Mesenchymal stem cell (in vitro differentiated cells and primary cell): ENCODE measurements at regions not wholly inside any gene's neighbourhood (a gene's known extent, or its start where the extent isn't known, plus 50 kb on each side); places are given as distances from the start of the nearest gene placed in this dataset.
A peak's percentile ranks its signal among the peaks of the same experiment; 100 is the strongest.

Experiments
- DNase-seq: peaks from one replicate; pipeline ENCODE4 v3.0.0-alpha.2; 2013
- H2AFZ ChIP-seq: one replicate; pipeline ENCODE4 v1.6.1; 2013; ENCODE audit warnings: low read depth, mild to moderate bottlenecking, control low read depth, inconsistent platforms, low read length, moderate library complexity
- H2AK5ac ChIP-seq: 2 replicates; pipeline ENCODE4 v1.6.1; 2013; ENCODE audit warnings: low read length, moderate library complexity, mild to moderate bottlenecking, inconsistent platforms; ENCODE audit not compliant: severe bottlenecking
- H2BK120ac ChIP-seq: one replicate; pipeline ENCODE4 v1.6.1; 2013; ENCODE audit warnings: low read depth, mild to moderate bottlenecking, inconsistent platforms, low read length, moderate library complexity
- H2BK12ac ChIP-seq, 2 experiments: one replicate each; pipeline ENCODE4 v1.6.1; 2013; ENCODE audit warnings: inconsistent platforms in 2 of 2, low read length in 2 of 2, mild to moderate bottlenecking in 2 of 2, moderate library complexity in 2 of 2, control low read depth in 1 of 2
- H2BK15ac ChIP-seq: one replicate; pipeline ENCODE4 v1.6.1; 2013; ENCODE audit warnings: mild to moderate bottlenecking, low read depth, inconsistent platforms; ENCODE audit not compliant: poor library complexity, severe bottlenecking
- H2BK5ac ChIP-seq: 2 replicates; pipeline ENCODE4 v1.6.1; 2013; ENCODE audit warnings: low read depth, mild to moderate bottlenecking, low read length, control low read depth, inconsistent platforms; ENCODE audit not compliant: poor library complexity, severe bottlenecking
- H3K14ac ChIP-seq, 2 experiments: one replicate each; pipeline ENCODE4 v1.6.1; 2013; ENCODE audit warnings: inconsistent platforms in 2 of 2, low read length in 2 of 2, control low read depth in 1 of 2, mild to moderate bottlenecking in 1 of 2, moderate library complexity in 1 of 2
- H3K18ac ChIP-seq, 2 experiments: one replicate each; pipeline ENCODE4 v1.6.1; 2013; ENCODE audit warnings: inconsistent platforms in 2 of 2, low read length in 2 of 2, control low read depth in 1 of 2, low read depth in 1 of 2, mild to moderate bottlenecking in 1 of 2
- H3K23ac ChIP-seq, 2 experiments: one replicate each; pipeline ENCODE4 v1.6.1; 2013; ENCODE audit warnings: inconsistent platforms in 2 of 2, low read length in 2 of 2, mild to moderate bottlenecking in 2 of 2, moderate library complexity in 2 of 2, control low read depth in 1 of 2
- H3K27ac ChIP-seq: 2 replicates; pipeline ENCODE4 v1.5.1; 2013; ENCODE audit warnings: mild to moderate bottlenecking, moderate library complexity, low read length, control low read depth, inconsistent platforms; ENCODE audit not compliant: poor library complexity, severe bottlenecking
- H3K27me3 ChIP-seq, 2 experiments: 2 replicates each; pipeline versions ENCODE4 v1.6.1 to v1.7.0; 2013; ENCODE audit warnings: low read length in 2 of 2, mild to moderate bottlenecking in 2 of 2, moderate library complexity in 2 of 2, control low read depth in 1 of 2, inconsistent platforms in 1 of 2; ENCODE audit not compliant: control insufficient read depth in 1 of 2, insufficient read depth in 1 of 2
- H3K36me3 ChIP-seq, 2 experiments: 2 replicates each; pipeline versions ENCODE4 v1.6.1 to v1.7.0; 2013; ENCODE audit warnings: low read length in 2 of 2, control low read depth in 1 of 2, inconsistent platforms in 1 of 2, low read depth in 1 of 2, mild to moderate bottlenecking in 1 of 2; ENCODE audit not compliant: insufficient read depth in 2 of 2, control insufficient read depth in 1 of 2
- H3K4ac ChIP-seq, 2 experiments: one replicate each; pipeline ENCODE4 v1.6.1; 2013; ENCODE audit warnings: inconsistent platforms in 2 of 2, low read length in 2 of 2, mild to moderate bottlenecking in 2 of 2, moderate library complexity in 2 of 2, control low read depth in 1 of 2, low read depth in 1 of 2
- H3K4me1 ChIP-seq: 2 replicates; pipeline ENCODE4 v1.6.1; 2013; ENCODE audit warnings: low read depth, low read length, control low read depth; ENCODE audit not compliant: control insufficient read depth, insufficient read depth
- H3K4me2 ChIP-seq: 2 replicates; pipeline ENCODE4 v1.6.1; 2013; ENCODE audit warnings: low read length, mild to moderate bottlenecking, inconsistent platforms; ENCODE audit not compliant: poor library complexity, severe bottlenecking
- H3K4me3 ChIP-seq, 2 experiments: 2 replicates each; pipeline versions ENCODE4 v1.5.1 to v1.7.0; 2013; ENCODE audit warnings: low read length in 2 of 2, mild to moderate bottlenecking in 2 of 2, control low read depth in 1 of 2, low read depth in 1 of 2; ENCODE audit not compliant: insufficient read depth in 1 of 2
- H3K79me1 ChIP-seq: replicated peaks from 2 replicates; pipeline ENCODE4 v1.6.1; 2013; ENCODE audit warnings: mild to moderate bottlenecking, control low read depth, low read length, inconsistent platforms; ENCODE audit not compliant: poor library complexity, severe bottlenecking
- H3K9ac ChIP-seq: 2 replicates; pipeline ENCODE4 v1.7.0; 2013; ENCODE audit warnings: mild to moderate bottlenecking, low read length, moderate library complexity
- H3K9me3 ChIP-seq: 2 replicates; pipeline ENCODE4 v1.7.0; 2013; ENCODE audit warnings: mild to moderate bottlenecking, low read length; ENCODE audit not compliant: control insufficient read depth
- H4K8ac ChIP-seq: one replicate; pipeline ENCODE4 v1.6.1; 2013; ENCODE audit warnings: inconsistent platforms, mild to moderate bottlenecking, low read length, moderate library complexity
- H4K91ac ChIP-seq: one replicate; pipeline ENCODE4 v1.6.1; 2013; ENCODE audit warnings: mild to moderate bottlenecking, low read length, inconsistent platforms
- WGBS: methylation state at CpG from one replicate; pipeline ENCODE4 v1.1.7; 2013; ENCODE audit warnings: mixed read lengths; 5-methylcytosine and 5-hydroxymethylcytosine counted together

- no peak for DNase-seq
- no peak overlapping the region for H3K4ac ChIP-seq
- H2AK5ac ChIP-seq = no peak overlapping the region
- 90% methylated on average over 4 of the region's 5 CpGs for WGBS
- no peak overlapping the region for H3K18ac ChIP-seq
- H3K9me3 ChIP-seq = no peaks in the 10 kb centered on the region
- no peak overlapping the region for H3K27ac ChIP-seq
- no peak overlapping the region for H2AFZ ChIP-seq
- H3K9ac ChIP-seq = no peak overlapping the region
- no peak overlapping the region for H4K91ac ChIP-seq
- no peak overlapping the region for H2BK120ac ChIP-seq
- H3K27me3 ChIP-seq = no peaks in the 10 kb centered on the region
- no peak overlapping the region for H2BK5ac ChIP-seq
- no peaks in the 10 kb centered on the region for H3K4me1 ChIP-seq
- no peak overlapping the region for H4K8ac ChIP-seq
- no peak overlapping the region for H2BK15ac ChIP-seq
- no peak overlapping the region for H2BK12ac ChIP-seq
- H3K4me3 ChIP-seq = no peak overlapping the region
- no peak overlapping the region for H3K4me2 ChIP-seq
- no peak overlapping the region for H3K23ac ChIP-seq
- no peak overlapping the region for H3K14ac ChIP-seq
- peaks cover 0 to 4% of the 10 kb centered on the region in 2 experiments for H3K36me3 ChIP-seq
- H3K79me1 ChIP-seq = no peaks in the 10 kb centered on the region
These were observed 79.9 kb upstream of the KIF26B start for GRCh38 chr1:245074898-245075297.

GRCh38 chr1:245074232-245074747, 80.5 kb upstream of the KIF26B start:
- no peak overlapping the region for H2BK120ac ChIP-seq
- H3K23ac ChIP-seq = no peak overlapping the region
- H2BK12ac ChIP-seq = no peak overlapping the region
- H3K14ac ChIP-seq = no peak overlapping the region
- no peaks in the 10 kb centered on the region for H3K9me3 ChIP-seq
- H2BK15ac ChIP-seq = no peak overlapping the region
- H3K4ac ChIP-seq = no peak overlapping the region
- no peak overlapping the region for H2BK5ac ChIP-seq
- 40% methylated on average over 2 of the region's 6 CpGs for WGBS
- no peaks in the 10 kb centered on the region for H3K27me3 ChIP-seq
- H2AK5ac ChIP-seq = no peak overlapping the region
- no peak overlapping the region for H3K18ac ChIP-seq
- H3K4me3 ChIP-seq = no peak overlapping the region
- no peaks in the 10 kb centered on the region for H3K79me1 ChIP-seq
- no peak overlapping the region for H3K27ac ChIP-seq
- H4K91ac ChIP-seq = no peak overlapping the region
- no peaks in the 10 kb centered on the region for H3K4me1 ChIP-seq
- H3K4me2 ChIP-seq = no peak overlapping the region
- peaks cover 0 to 4% of the 10 kb centered on the region in 2 experiments for H3K36me3 ChIP-seq
- peak; percentile 52 for DNase-seq
- H4K8ac ChIP-seq = no peak overlapping the region
- no peak overlapping the region for H2AFZ ChIP-seq
- no peak overlapping the region for H3K9ac ChIP-seq

GRCh38 chr1:245070836-245071615, 83.8 kb upstream of the KIF26B start:
- H3K36me3 ChIP-seq = peaks cover 0 to 7% of the 10 kb centered on the region in 2 experiments
- H2BK5ac ChIP-seq = no peak overlapping the region
- H3K79me1 ChIP-seq = no peaks in the 10 kb centered on the region
- DNase-seq = no peak
- H3K9me3 ChIP-seq = no peaks in the 10 kb centered on the region
- H3K9ac ChIP-seq = no peak overlapping the region
- no peak overlapping the region for H2AK5ac ChIP-seq
- H3K18ac ChIP-seq = no peak overlapping the region
- H2BK15ac ChIP-seq = no peak overlapping the region
- H2BK120ac ChIP-seq = no peak overlapping the region
- no peak overlapping the region for H3K27ac ChIP-seq
- H3K14ac ChIP-seq = no peak overlapping the region
- no peak overlapping the region for H2BK12ac ChIP-seq
- H3K23ac ChIP-seq = no peak overlapping the region
- H4K91ac ChIP-seq = no peak overlapping the region
- no peak overlapping the region for H4K8ac ChIP-seq
- 97% methylated on average over 10 of the region's 10 CpGs for WGBS
- H3K4ac ChIP-seq = no peak overlapping the region
- H3K4me2 ChIP-seq = no peak overlapping the region
- no peaks in the 10 kb centered on the region for H3K27me3 ChIP-seq
- H3K4me1 ChIP-seq = no peaks in the 10 kb centered on the region
- no peak overlapping the region for H2AFZ ChIP-seq
- H3K4me3 ChIP-seq = no peak overlapping the region

GRCh38 chr1:245067257-245067656, 87.5 kb upstream of the KIF26B start:
- H3K9ac ChIP-seq = no peak overlapping the region
- H3K4ac ChIP-seq = no peak overlapping the region
- no peak overlapping the region for H4K91ac ChIP-seq
- WGBS = 92% methylated on average over 3 of the region's 5 CpGs
- H2AK5ac ChIP-seq = no peak overlapping the region
- H3K23ac ChIP-seq = no peak overlapping the region
- no peak overlapping the region for H2BK15ac ChIP-seq
- no peak overlapping the region for H3K18ac ChIP-seq
- H3K4me2 ChIP-seq = no peak overlapping the region
- H4K8ac ChIP-seq = no peak overlapping the region
- no peaks in the 10 kb centered on the region for H3K79me1 ChIP-seq
- no peak overlapping the region for H2BK120ac ChIP-seq
- H2BK5ac ChIP-seq = no peak overlapping the region
- H3K4me1 ChIP-seq = no peaks in the 10 kb centered on the region
- no peaks in the 10 kb centered on the region for H3K27me3 ChIP-seq
- no peak overlapping the region for H2BK12ac ChIP-seq
- H3K36me3 ChIP-seq = peaks cover 0 to 7% of the 10 kb centered on the region in 2 experiments
- no peak overlapping the region for H2AFZ ChIP-seq
- no peak overlapping the region for H3K14ac ChIP-seq
- H3K27ac ChIP-seq = no peak overlapping the region
- no peak overlapping the region for H3K4me3 ChIP-seq
- H3K9me3 ChIP-seq = no peaks in the 10 kb centered on the region
- no peak for DNase-seq
